ENCODE measurements at regions not wholly inside any gene's neighbourhood (a gene's known extent, or its start where the extent isn't known, plus 50 kb on each side); places are given as distances from the start of the nearest gene placed in this dataset.

- WGBS, 5 donors = 89 to 98% (median 92%) methylated on average over 5 of the region's 5 CpGs
- TF ChIP-seq POLR2AphosphoS5 (IDR thresholded peaks at IDR 0.05) (no peak), POLR2A (IDR thresholded peaks at IDR 0.05) (no peak), CTCF (IDR thresholded peaks at IDR 0.05 in 8 of 11, conservative IDR thresholded peaks at IDR 0.05 in 3 of 11) (no peak)
- Histone ChIP-seq H3K9me3 (no peaks in the 10 kb centered on the region), H3K27me3 (replicated peaks in 1 of 7) (no peaks in the 10 kb centered on the region), H3K4me1 (peaks cover 5 to 38% (median 11%) of the 10 kb centered on the region in 6 donors), H3K27ac (no peak overlapping the region), H3K36me3 (no peaks in the 10 kb centered on the region), H3K4me3 (no peak overlapping the region)
- DNase-seq = no peak
- intact Hi-C loops (cut with DNase I; ENCODE audit: low total_unique reads) = no loop called here
Measured at GRCh38 chr15:38079236-38079635, 144.8 kb downstream of the TMCO5A start.

GRCh38 chr15:38080651-38081275, 146.3 kb downstream of the TMCO5A start:
- TF ChIP-seq POLR2A (IDR thresholded peaks at IDR 0.05) (no peak), CTCF (IDR thresholded peaks at IDR 0.05 in 8 of 11, conservative IDR thresholded peaks at IDR 0.05 in 3 of 11) (no peak), POLR2AphosphoS5 (IDR thresholded peaks at IDR 0.05) (no peak)
- Histone ChIP-seq H3K27ac (no peak overlapping the region), H3K27me3 (replicated peaks in 1 of 7) (no peaks in the 10 kb centered on the region), H3K36me3 (no peaks in the 10 kb centered on the region), H3K9me3 (no peaks in the 10 kb centered on the region), H3K4me1 (peaks cover 17 to 47% (median 26%) of the 10 kb centered on the region in 6 donors), H3K4me3 (no peak overlapping the region)
- WGBS, 5 donors = 64 to 79% (median 70%) methylated on average over 3 of the region's 3 CpGs
- intact Hi-C loops (cut with DNase I; ENCODE audit: low total_unique reads) = no loop called here
- no peak for DNase-seq

DNA sequence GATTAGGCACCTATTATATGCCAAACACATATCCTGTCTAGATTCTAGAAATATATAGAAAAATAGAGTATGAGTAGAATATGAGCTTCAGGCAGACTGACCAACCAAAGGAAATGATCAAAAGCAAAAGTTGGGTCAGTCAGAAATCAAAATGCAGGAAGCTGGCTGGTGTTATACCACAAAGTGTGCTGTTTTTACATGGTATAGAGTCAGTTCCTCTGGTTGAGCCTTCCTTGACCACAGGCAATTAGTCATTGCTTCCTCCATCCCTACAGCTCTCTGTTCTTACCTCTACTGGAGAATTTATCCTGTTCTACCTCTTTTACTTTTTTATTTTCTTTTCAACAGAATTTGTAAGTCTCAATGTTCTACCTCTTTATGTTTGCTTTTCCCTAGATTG, 149.8 kb downstream of the TMCO5A start:
- Histone ChIP-seq H3K27ac (peak overlapping the region in 3 of 8 donors; percentile 56 to 60 (median 59)), H3K9me3 (no peaks in the 10 kb centered on the region), H3K36me3 (no peaks in the 10 kb centered on the region), H3K27me3 (replicated peaks in 1 of 7) (no peaks in the 10 kb centered on the region), H3K4me1 (peaks cover 17 to 44% (median 35%) of the 10 kb centered on the region in 6 donors), H3K4me3 (no peak overlapping the region)
- no peak for DNase-seq
- no peak for TF ChIP-seq POLR2A (IDR thresholded peaks at IDR 0.05)
- TF ChIP-seq POLR2AphosphoS5 (IDR thresholded peaks at IDR 0.05) = no peak
- TF ChIP-seq CTCF (IDR thresholded peaks at IDR 0.05 in 8 of 11, conservative IDR thresholded peaks at IDR 0.05 in 3 of 11) = no peak
- intact Hi-C loops (cut with DNase I; ENCODE audit: low total_unique reads) = no loop called here

- 5 to 13% (median 10%) methylated on average over 7 of the region's 7 CpGs for WGBS, 5 donors
- Histone ChIP-seq H3K27me3 (replicated peaks in 1 of 7) (no peaks in the 10 kb centered on the region), H3K9me3 (no peaks in the 10 kb centered on the region), H3K27ac (peak overlapping the region in 6 of 8 donors; percentile 23 to 66 (median 60)), H3K36me3 (no peaks in the 10 kb centered on the region), H3K4me3 (no peak overlapping the region), H3K4me1 (peaks cover 17 to 41% (median 33%) of the 10 kb centered on the region in 6 donors)
- DNase-seq = no peak
- TF ChIP-seq POLR2AphosphoS5 (IDR thresholded peaks at IDR 0.05) (no peak), POLR2A (IDR thresholded peaks at IDR 0.05) (no peak), CTCF (IDR thresholded peaks at IDR 0.05 in 8 of 11, conservative IDR thresholded peaks at IDR 0.05 in 3 of 11) (no peak)
- intact Hi-C loops (cut with DNase I; ENCODE audit: low total_unique reads) = no loop called here
Measured at GRCh38 chr15:38085114-38085513, 150.7 kb downstream of the TMCO5A start.

Measured in spleen (tissue), 11 donors.